Smooth muscle cell (in vitro differentiated cells): ENCODE measurements at regions not wholly inside any gene's neighbourhood (a gene's known extent, or its start where the extent isn't known, plus 50 kb on each side); places are given as distances from the start of the nearest gene placed in this dataset.

Experiments
- DNase-seq: peaks from one replicate; lab custom pipeline; 2025; ENCODE audit not compliant: unreplicated experiment; lab: John Stamatoyannopoulos, UW
- H2AFZ ChIP-seq: fragments of 200-600 bp; sonication (generic); 2 replicates; pipeline ENCODE4 v1.6.0; 2016; ENCODE audit warnings: antibody characterized with exemption, low read depth, mild to moderate bottlenecking
- H3F3A ChIP-seq: fragments of 200-600 bp; sonication (generic); 2 replicates; pipeline ENCODE4 v1.6.0; 2017; ENCODE audit warnings: antibody characterized with exemption, low read depth
- H3K27ac ChIP-seq: fragments of 200-600 bp; sonication (generic); 2 replicates; pipeline ENCODE4 v1.5.1; 2016; ENCODE audit warnings: low read depth, mild to moderate bottlenecking
- H3K27me3 ChIP-seq: fragments of 200-600 bp; sonication (generic); 2 replicates; pipeline ENCODE4 v1.6.1; 2016; ENCODE audit warnings: low read depth, mild to moderate bottlenecking
- H3K36me3 ChIP-seq: fragments of 200-600 bp; sonication (generic); 2 replicates; pipeline ENCODE4 v1.5.1; 2016; ENCODE audit warnings: low read depth
- H3K4me1 ChIP-seq: fragments of 200-600 bp; sonication (generic); 2 replicates; pipeline ENCODE4 v1.5.1; 2016; ENCODE audit warnings: low read depth
- H3K4me2 ChIP-seq: fragments of 200-600 bp; sonication (generic); 2 replicates; pipeline ENCODE4 v1.6.0; 2016; ENCODE audit warnings: mild to moderate bottlenecking
- H3K4me3 ChIP-seq: fragments of 200-600 bp; sonication (generic); 2 replicates; pipeline ENCODE4 v1.5.1; 2016; ENCODE audit warnings: mild to moderate bottlenecking
- H3K79me2 ChIP-seq: fragments of 200-600 bp; sonication (generic); 2 replicates; pipeline ENCODE4 v1.6.0; 2016; ENCODE audit warnings: low read depth, mild to moderate bottlenecking
- H3K9ac ChIP-seq: fragments of 200-600 bp; sonication (generic); 2 replicates; pipeline ENCODE4 v1.6.0; 2016; ENCODE audit warnings: low read depth
- H3K9me3 ChIP-seq: fragments of 200-600 bp; sonication (generic); replicated peaks from 2 replicates; pipeline ENCODE4 v1.5.1; 2016; ENCODE audit warnings: low read depth
- H4K20me1 ChIP-seq: fragments of 200-600 bp; sonication (generic); 2 replicates; pipeline ENCODE4 v1.6.0; 2016; ENCODE audit warnings: low read depth
- WGBS: methylation state at CpG from one replicate; pipeline ENCODE4 v1.1.7; 2016; ENCODE audit warnings: low lambda C conversion rate; 5-methylcytosine and 5-hydroxymethylcytosine counted together
- TF ChIP-seq, protein P1 (sequence below): fragments of 200-600 bp; sonication (generic); IDR thresholded peaks from 2 replicates; pipeline ENCODE4 v1.5.1; 2017; ENCODE audit warnings: borderline replicate concordance, mild to moderate bottlenecking, antibody characterized with exemption; ENCODE audit not compliant: insufficient read depth, poor library complexity, severe bottlenecking

DNA sequence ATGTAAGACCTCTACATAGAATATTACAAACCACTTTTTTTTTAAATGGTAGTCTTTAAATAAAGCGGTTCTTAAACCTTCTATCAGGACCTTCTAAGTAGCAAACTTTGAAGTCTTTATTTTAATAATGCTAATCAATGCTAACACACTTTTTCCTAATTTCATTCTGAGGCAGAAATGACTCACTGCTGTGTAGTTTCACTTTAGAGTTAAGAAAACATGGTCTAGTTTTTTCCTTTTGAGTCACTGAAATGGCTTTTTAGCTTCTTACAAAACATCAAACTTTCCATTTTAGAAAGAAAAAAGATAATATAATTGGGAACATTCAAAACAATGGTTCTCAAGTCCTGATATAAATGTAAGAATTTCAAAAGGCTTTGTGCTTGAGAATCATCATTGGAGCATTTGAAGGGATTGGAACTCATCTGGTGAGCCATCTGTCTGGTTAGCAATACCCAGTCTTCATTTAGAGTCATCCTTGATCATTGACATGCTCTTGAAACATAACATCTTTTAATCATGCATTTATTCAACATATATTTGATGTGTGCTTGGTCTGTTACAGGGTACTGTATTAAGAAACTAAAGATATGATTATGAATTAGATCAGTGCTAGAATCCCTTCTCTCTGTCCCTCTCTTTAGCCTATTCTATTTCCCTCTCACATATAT is 258.3 kb upstream of the MON1B start:
- Histone ChIP-seq H3K27ac (peak overlapping the region; percentile 64), H3K36me3 (no peaks in the 10 kb centered on the region), H3K4me3 (peak overlapping the region; percentile 3), H3K4me1 (peaks cover 6% of the 10 kb centered on the region), H3K79me2 (no peaks in the 10 kb centered on the region), H3F3A (peaks cover 6% of the 10 kb centered on the region), H3K27me3 (no peaks in the 10 kb centered on the region), H2AFZ (peak overlapping the region; percentile 85), H3K9me3 (no peaks in the 10 kb centered on the region), H4K20me1 (no peaks in the 10 kb centered on the region), H3K4me2 (peak overlapping the region; percentile 63), H3K9ac (no peak overlapping the region)
- WGBS, result 33% methylated on average over 1 of the region's 1 CpG
- TF ChIP-seq, protein P1, sequence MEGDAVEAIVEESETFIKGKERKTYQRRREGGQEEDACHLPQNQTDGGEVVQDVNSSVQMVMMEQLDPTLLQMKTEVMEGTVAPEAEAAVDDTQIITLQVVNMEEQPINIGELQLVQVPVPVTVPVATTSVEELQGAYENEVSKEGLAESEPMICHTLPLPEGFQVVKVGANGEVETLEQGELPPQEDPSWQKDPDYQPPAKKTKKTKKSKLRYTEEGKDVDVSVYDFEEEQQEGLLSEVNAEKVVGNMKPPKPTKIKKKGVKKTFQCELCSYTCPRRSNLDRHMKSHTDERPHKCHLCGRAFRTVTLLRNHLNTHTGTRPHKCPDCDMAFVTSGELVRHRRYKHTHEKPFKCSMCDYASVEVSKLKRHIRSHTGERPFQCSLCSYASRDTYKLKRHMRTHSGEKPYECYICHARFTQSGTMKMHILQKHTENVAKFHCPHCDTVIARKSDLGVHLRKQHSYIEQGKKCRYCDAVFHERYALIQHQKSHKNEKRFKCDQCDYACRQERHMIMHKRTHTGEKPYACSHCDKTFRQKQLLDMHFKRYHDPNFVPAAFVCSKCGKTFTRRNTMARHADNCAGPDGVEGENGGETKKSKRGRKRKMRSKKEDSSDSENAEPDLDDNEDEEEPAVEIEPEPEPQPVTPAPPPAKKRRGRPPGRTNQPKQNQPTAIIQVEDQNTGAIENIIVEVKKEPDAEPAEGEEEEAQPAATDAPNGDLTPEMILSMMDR, result no peak
- no peak for DNase-seq

DNA sequence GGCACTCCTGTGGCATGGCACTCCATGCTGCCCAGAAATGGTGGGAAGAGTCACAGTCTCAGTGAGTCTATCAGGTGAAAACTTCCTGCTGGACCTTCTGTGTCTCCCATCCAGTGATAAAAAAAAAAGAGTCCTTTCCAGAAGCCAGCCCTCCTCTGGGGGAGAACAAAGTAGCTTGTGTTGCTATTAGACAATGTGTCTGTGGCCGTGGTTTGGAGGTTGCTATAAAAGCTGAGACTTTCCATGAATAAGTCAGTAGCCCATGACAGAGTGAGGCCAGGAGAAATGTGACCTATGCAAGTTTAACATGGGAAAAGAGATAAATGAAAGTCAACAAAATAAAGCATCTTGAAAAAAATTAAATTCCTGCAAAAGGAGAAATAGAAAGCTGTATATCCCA is 250.7 kb upstream of the MON1B start:
- no peak for DNase-seq
- no peak overlapping the region for H3K4me3 ChIP-seq
- H3F3A ChIP-seq, result no peaks in the 10 kb centered on the region
- no peaks in the 10 kb centered on the region for H3K4me1 ChIP-seq
- no peak overlapping the region for H3K9ac ChIP-seq
- no peaks in the 10 kb centered on the region for H3K36me3 ChIP-seq
- H3K27ac ChIP-seq, result no peak overlapping the region
- H4K20me1 ChIP-seq, result no peaks in the 10 kb centered on the region
- no peak overlapping the region for H2AFZ ChIP-seq
- no peak overlapping the region for H3K4me2 ChIP-seq
- 30% methylated on average over 1 of the region's 1 CpG for WGBS
- no peaks in the 10 kb centered on the region for H3K27me3 ChIP-seq
- H3K9me3 ChIP-seq, result no peaks in the 10 kb centered on the region
- TF ChIP-seq, protein P1, result no peak
- H3K79me2 ChIP-seq, result no peaks in the 10 kb centered on the region

DNA sequence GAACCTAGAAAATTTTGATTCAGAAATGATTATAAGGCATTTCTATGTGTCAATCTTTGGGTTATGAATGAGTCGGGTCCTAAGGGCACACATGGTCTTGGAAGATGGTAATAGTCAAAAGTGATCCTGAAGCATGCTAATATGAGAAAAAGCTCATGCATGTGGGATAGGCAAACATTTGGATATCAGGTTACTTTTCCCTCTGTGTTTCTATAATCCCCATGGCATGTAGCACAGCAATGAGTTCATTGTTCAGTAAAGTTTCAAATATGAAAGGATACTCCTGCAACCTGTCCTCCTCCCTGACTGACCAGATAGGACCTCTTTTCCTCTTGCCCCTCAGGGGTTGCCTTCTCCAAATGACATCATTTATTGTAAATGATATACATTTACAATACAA is 249.9 kb upstream of the MON1B start:
- Histone ChIP-seq H3K4me3 (no peak overlapping the region), H3K4me1 (no peaks in the 10 kb centered on the region), H3K9ac (no peak overlapping the region), H3K27ac (no peak overlapping the region), H3F3A (no peaks in the 10 kb centered on the region), H2AFZ (no peak overlapping the region), H4K20me1 (no peaks in the 10 kb centered on the region), H3K4me2 (no peak overlapping the region), H3K27me3 (no peaks in the 10 kb centered on the region), H3K79me2 (no peaks in the 10 kb centered on the region), H3K36me3 (no peaks in the 10 kb centered on the region), H3K9me3 (no peaks in the 10 kb centered on the region)
- no peak for DNase-seq
- 93% methylated on average over 1 of the region's 1 CpG for WGBS
- TF ChIP-seq, protein P1, result no peak

DNA sequence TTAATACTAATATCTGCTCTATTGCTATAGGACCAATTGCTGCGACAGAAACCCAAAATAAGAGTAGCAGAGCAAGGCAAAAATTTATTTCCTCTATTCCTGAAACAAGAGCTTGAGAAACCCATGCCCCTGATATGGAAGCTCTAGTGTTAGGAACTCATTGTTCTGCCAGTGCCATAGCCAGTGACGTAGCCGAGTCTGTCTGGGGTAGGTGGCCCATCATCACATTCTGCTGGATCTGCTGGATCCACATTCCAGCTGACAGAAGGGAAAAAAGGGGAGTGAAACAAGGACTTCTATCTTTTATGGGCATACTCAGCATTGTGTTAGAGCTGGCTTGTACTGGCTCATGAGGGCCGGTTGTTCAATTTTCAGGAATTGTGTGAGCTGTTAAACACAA is 248.9 kb upstream of the MON1B start:
- H4K20me1 ChIP-seq, result no peaks in the 10 kb centered on the region
- H3K4me3 ChIP-seq, result no peak overlapping the region
- H3K79me2 ChIP-seq, result no peaks in the 10 kb centered on the region
- H2AFZ ChIP-seq, result no peak overlapping the region
- no peak overlapping the region for H3K9ac ChIP-seq
- H3K4me1 ChIP-seq, result peaks cover 7% of the 10 kb centered on the region
- no peaks in the 10 kb centered on the region for H3K36me3 ChIP-seq
- no peak for DNase-seq
- no peaks in the 10 kb centered on the region for H3K9me3 ChIP-seq
- H3K27me3 ChIP-seq, result no peaks in the 10 kb centered on the region
- peaks cover 1% of the 10 kb centered on the region for H3F3A ChIP-seq
- no peak overlapping the region for H3K4me2 ChIP-seq
- TF ChIP-seq, protein P1, result no peak
- WGBS, result 98% methylated on average over 4 of the region's 4 CpGs
- H3K27ac ChIP-seq, result no peak overlapping the region
